HCT116 (cell line): ENCODE measurements at regions not wholly inside any gene's neighbourhood (a gene's known extent, or its start where the extent isn't known, plus 50 kb on each side); places are given as distances from the start of the nearest gene placed in this dataset.
A peak's percentile ranks its signal among the peaks of the same experiment; 100 is the strongest.

ENCODE experiments used
- ATAC-seq: fragments of 200-7000 bp; cut with Tn5 transposase; 2 replicates; pipeline ENCODE4 v1.9.1; 2020; ENCODE audit warnings: mild to moderate bottlenecking, moderate library complexity
- BruUV-seq: library from RNA; stranded (reverse); fragments of 400-500 nt; replicated peaks from 2 replicates; lab custom pipeline; 2021; lab: Mats Ljungman, UMichigan
- CTCF ChIA-PET: fragments of 300-600 bp; sonication (Branson Sonifier 250); formaldehyde crosslinking; loops from one replicate; lab custom pipeline; 2021; ENCODE audit warnings: antibody characterized with exemption; lab: Charles Lee
- POLR2A ChIA-PET: fragments of 300-600, 350-600 bp; sonication (Branson Sonifier 250); formaldehyde crosslinking; loops from one replicate; lab custom pipeline; 2021; ENCODE audit warnings: antibody characterized with exemption; lab: Charles Lee
- RAD21 ChIA-PET, 2 experiments: fragments of 300-600 bp; sonication (Branson Sonifier 250); formaldehyde crosslinking; loops; one replicate each; lab custom pipeline; 2023; ENCODE audit warnings: low total read pairs in 2 of 2; ENCODE audit not compliant: uncharacterized antibody in 2 of 2, unreplicated experiment in 2 of 2, low non-redundant PET in 1 of 2; lab: Charles Lee
- DNase-seq: peaks from one replicate; pipeline ENCODE4 v3.0.0-alpha.2; 2010; ENCODE audit warnings: low read depth, low spot score
- H2AFZ ChIP-seq: fragments of 200-600 bp; shearing (Covaris generic), sonication (generic); 2 replicates; pipeline ENCODE4 v1.6.1; 2017; ENCODE audit warnings: low read depth, mixed run types, mixed read lengths, antibody characterized with exemption, low read length; ENCODE audit not compliant: poor library complexity, severe bottlenecking
- H3K27ac ChIP-seq: 2 replicates; pipeline ENCODE4 v1.5.1; 2012; ENCODE audit warnings: low read depth, low read length
- H3K27me3 ChIP-seq: fragments of 200-600 bp; sonication (generic); 2 replicates; pipeline ENCODE4 v1.6.1; 2016; ENCODE audit warnings: mixed run types, low read length, mixed read lengths; ENCODE audit not compliant: insufficient read depth
- H3K36me3 ChIP-seq, 2 experiments: fragments of 200-500 bp in 1 of 2; fragments of 200-600 bp in 1 of 2; sonication (Bioruptor generic) in 1 of 2; sonication (generic) in 1 of 2; 2 replicates each; pipeline versions ENCODE4 v1.5.1 to v1.6.1; 2014 to 2016; ENCODE audit warnings: low read length in 2 of 2, inconsistent platforms in 1 of 2, mixed read lengths in 1 of 2, mixed run types in 1 of 2; ENCODE audit not compliant: insufficient read depth in 2 of 2, control insufficient read depth in 1 of 2
- H3K4me1 ChIP-seq, 2 experiments: fragments of 200-600 bp in 1 of 2; sonication (generic) in 1 of 2; 2 replicates each; pipeline versions ENCODE4 v1.5.1 to v1.6.1; 2012 to 2017; ENCODE audit warnings: low read length in 2 of 2, inconsistent platforms in 1 of 2, mild to moderate bottlenecking in 1 of 2, mixed read lengths in 1 of 2, mixed run types in 1 of 2, moderate library complexity in 1 of 2; ENCODE audit not compliant: insufficient read depth in 2 of 2, control insufficient read depth in 1 of 2
- H3K4me2 ChIP-seq: fragments of 200-600 bp; sonication (generic); 2 replicates; pipeline ENCODE4 v1.6.1; 2017; ENCODE audit warnings: mixed run types, low read length, mixed read lengths
- H3K4me3 ChIP-seq, 2 experiments: fragments of 200-600 bp in 1 of 2; sonication (generic) in 1 of 2; replicated peaks in 1 of 2; 2 replicates each; pipeline ENCODE4 v1.5.1; 2011 to 2016; ENCODE audit warnings: low read length in 2 of 2, control low read depth in 1 of 2, low read depth in 1 of 2, mild to moderate bottlenecking in 1 of 2, mixed read lengths in 1 of 2, mixed run types in 1 of 2
- H3K79me2 ChIP-seq: fragments of 200-600 bp; sonication (generic); 2 replicates; pipeline ENCODE4 v1.6.1; 2017; ENCODE audit warnings: mild to moderate bottlenecking, mixed run types, low read length, moderate library complexity, mixed read lengths; ENCODE audit not compliant: insufficient read depth
- H3K9ac ChIP-seq: fragments of 200-600 bp; sonication (generic); 2 replicates; pipeline ENCODE4 v1.6.1; 2016; ENCODE audit warnings: low read length, mixed read lengths
- H3K9me2 ChIP-seq: fragments of 200-600 bp; sonication (generic), shearing (Covaris generic); 2 replicates; pipeline ENCODE4 v1.6.1; 2017; ENCODE audit warnings: mixed run types, mild to moderate bottlenecking, moderate library complexity; ENCODE audit not compliant: insufficient read depth
- H3K9me3 ChIP-seq, 2 experiments: fragments of 200-500 bp in 1 of 2; fragments of 200-600 bp in 1 of 2; sonication (Bioruptor generic) in 1 of 2; sonication (generic) in 1 of 2; 2 replicates each; pipeline ENCODE4 v1.6.1; 2014 to 2017; ENCODE audit warnings: low read length in 2 of 2, mixed read lengths in 2 of 2, inconsistent platforms in 1 of 2, low read depth in 1 of 2, mild to moderate bottlenecking in 1 of 2, mixed run types in 1 of 2, moderate library complexity in 1 of 2; ENCODE audit not compliant: control insufficient read depth in 1 of 2, insufficient read depth in 1 of 2
- H4K20me1 ChIP-seq: fragments of 200-600 bp; sonication (generic), shearing (Covaris generic); 2 replicates; pipeline ENCODE4 v1.6.1; 2017; ENCODE audit warnings: mixed run types, mild to moderate bottlenecking, moderate library complexity; ENCODE audit not compliant: insufficient read depth
- CBX3 ChIP-seq: IDR thresholded peaks from 2 replicates; pipeline ENCODE4 v1.6.1; 2012; ENCODE audit warnings: low read depth
- CEBPB ChIP-seq: IDR thresholded peaks from 2 replicates; pipeline ENCODE4 v1.6.1; 2012; ENCODE audit warnings: low read depth
- FOSL1 ChIP-seq: IDR thresholded peaks from 2 replicates; pipeline ENCODE4 v1.6.1; 2012; ENCODE audit warnings: low read depth
- POLR2AphosphoS5 ChIP-seq: IDR thresholded peaks from 2 replicates; pipeline ENCODE4 v1.6.1; 2011; ENCODE audit warnings: mild to moderate bottlenecking, low read depth, low read length, moderate library complexity
- RAD21 ChIP-seq: IDR thresholded peaks from 2 replicates; pipeline ENCODE4 v1.6.1; 2012; ENCODE audit warnings: low read depth, mild to moderate bottlenecking
- ZFX ChIP-seq: fragments of 450-650 bp; IDR thresholded peaks from 2 replicates; pipeline ENCODE4 v1.6.1; 2017
- intact Hi-C: fragments of 100-400 bp; cut with micrococcal nuclease; formaldehyde crosslinking; loops from 2 replicates; pipeline ENCODE4 v1.10.0; 2022
- TF ChIP-seq, protein P1 (sequence below): IDR thresholded peaks from 2 replicates; pipeline ENCODE4 v1.6.1; 2012; ENCODE audit warnings: low read depth
- TF ChIP-seq, protein P2 (sequence below): IDR thresholded peaks from 2 replicates; pipeline ENCODE4 v1.6.1; 2011; ENCODE audit warnings: mild to moderate bottlenecking, low read length, moderate library complexity; ENCODE audit not compliant: insufficient replicate concordance; ENCODE audit errors: extremely low read depth
- TF ChIP-seq, protein P3 (sequence below): IDR thresholded peaks from 2 replicates; pipeline ENCODE4 v1.6.1; 2012

DNA sequence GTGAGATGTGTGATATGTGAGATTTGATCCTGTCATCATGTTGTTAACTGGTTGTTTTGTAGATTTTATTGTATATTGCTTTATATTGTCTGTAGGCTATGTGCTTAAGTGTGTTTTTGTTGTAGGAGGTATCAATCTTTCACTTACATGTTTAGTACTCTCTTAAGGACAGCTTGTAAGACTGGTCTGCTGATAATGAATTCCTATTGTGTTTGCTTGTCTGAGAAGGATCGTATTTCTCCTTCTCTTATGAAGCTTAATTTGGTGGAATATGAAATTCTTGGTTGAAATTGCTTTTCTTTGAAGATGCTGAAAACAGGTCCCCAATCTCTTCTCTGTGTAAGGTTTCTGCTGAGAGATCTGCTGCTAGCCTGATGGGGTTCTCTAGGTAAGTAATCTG is 94.5 kb upstream of the ARHGAP5 start:
- Histone ChIP-seq H2AFZ (no peak overlapping the region), H3K27ac (no peak overlapping the region), H3K9me3 (peaks cover 5 to 8% of the 10 kb centered on the region in 2 experiments; a peak in 3 of 4 replicates), H3K9me2 (no peaks in the 10 kb centered on the region), H3K9ac (no peak overlapping the region), H4K20me1 (no peaks in the 10 kb centered on the region), H3K4me2 (no peak overlapping the region), H3K4me1 (no peaks in the 10 kb centered on the region), H3K79me2 (no peaks in the 10 kb centered on the region), H3K27me3 (no peaks in the 10 kb centered on the region), H3K4me3 (no peak overlapping the region), H3K36me3 (no peaks in the 10 kb centered on the region)
- RAD21 ChIA-PET, result no interaction called here
- TF ChIP-seq FOSL1, result no peak
- no peak for TF ChIP-seq RAD21
- TF ChIP-seq CEBPB, result no peak
- TF ChIP-seq, protein P1, sequence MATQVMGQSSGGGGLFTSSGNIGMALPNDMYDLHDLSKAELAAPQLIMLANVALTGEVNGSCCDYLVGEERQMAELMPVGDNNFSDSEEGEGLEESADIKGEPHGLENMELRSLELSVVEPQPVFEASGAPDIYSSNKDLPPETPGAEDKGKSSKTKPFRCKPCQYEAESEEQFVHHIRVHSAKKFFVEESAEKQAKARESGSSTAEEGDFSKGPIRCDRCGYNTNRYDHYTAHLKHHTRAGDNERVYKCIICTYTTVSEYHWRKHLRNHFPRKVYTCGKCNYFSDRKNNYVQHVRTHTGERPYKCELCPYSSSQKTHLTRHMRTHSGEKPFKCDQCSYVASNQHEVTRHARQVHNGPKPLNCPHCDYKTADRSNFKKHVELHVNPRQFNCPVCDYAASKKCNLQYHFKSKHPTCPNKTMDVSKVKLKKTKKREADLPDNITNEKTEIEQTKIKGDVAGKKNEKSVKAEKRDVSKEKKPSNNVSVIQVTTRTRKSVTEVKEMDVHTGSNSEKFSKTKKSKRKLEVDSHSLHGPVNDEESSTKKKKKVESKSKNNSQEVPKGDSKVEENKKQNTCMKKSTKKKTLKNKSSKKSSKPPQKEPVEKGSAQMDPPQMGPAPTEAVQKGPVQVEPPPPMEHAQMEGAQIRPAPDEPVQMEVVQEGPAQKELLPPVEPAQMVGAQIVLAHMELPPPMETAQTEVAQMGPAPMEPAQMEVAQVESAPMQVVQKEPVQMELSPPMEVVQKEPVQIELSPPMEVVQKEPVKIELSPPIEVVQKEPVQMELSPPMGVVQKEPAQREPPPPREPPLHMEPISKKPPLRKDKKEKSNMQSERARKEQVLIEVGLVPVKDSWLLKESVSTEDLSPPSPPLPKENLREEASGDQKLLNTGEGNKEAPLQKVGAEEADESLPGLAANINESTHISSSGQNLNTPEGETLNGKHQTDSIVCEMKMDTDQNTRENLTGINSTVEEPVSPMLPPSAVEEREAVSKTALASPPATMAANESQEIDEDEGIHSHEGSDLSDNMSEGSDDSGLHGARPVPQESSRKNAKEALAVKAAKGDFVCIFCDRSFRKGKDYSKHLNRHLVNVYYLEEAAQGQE, result no peak
- no peak for TF ChIP-seq ZFX
- TF ChIP-seq, protein P2, sequence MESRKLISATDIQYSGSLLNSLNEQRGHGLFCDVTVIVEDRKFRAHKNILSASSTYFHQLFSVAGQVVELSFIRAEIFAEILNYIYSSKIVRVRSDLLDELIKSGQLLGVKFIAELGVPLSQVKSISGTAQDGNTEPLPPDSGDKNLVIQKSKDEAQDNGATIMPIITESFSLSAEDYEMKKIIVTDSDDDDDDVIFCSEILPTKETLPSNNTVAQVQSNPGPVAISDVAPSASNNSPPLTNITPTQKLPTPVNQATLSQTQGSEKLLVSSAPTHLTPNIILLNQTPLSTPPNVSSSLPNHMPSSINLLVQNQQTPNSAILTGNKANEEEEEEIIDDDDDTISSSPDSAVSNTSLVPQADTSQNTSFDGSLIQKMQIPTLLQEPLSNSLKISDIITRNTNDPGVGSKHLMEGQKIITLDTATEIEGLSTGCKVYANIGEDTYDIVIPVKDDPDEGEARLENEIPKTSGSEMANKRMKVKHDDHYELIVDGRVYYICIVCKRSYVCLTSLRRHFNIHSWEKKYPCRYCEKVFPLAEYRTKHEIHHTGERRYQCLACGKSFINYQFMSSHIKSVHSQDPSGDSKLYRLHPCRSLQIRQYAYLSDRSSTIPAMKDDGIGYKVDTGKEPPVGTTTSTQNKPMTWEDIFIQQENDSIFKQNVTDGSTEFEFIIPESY, result no peak
- TF ChIP-seq, protein P3, sequence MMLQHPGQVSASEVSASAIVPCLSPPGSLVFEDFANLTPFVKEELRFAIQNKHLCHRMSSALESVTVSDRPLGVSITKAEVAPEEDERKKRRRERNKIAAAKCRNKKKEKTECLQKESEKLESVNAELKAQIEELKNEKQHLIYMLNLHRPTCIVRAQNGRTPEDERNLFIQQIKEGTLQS, result no peak
- no peak for TF ChIP-seq POLR2AphosphoS5
- TF ChIP-seq CBX3, result peak; percentile 29; the same call in 1 of the 2 replicates
- CTCF ChIA-PET, result no interaction called here
- POLR2A ChIA-PET, result no interaction called here
- no peak for DNase-seq
- no peak for ATAC-seq
- intact Hi-C loops, result no loop called here
- no TSS peak for BruUV-seq
